Effector memory CD4-positive, alpha-beta T cell (primary cell): ENCODE measurements at regions not wholly inside any gene's neighbourhood (a gene's known extent, or its start where the extent isn't known, plus 50 kb on each side); places are given as distances from the start of the nearest gene placed in this dataset.

ENCODE experiments used
- DNase-seq, 3 donors: peaks; one replicate each; pipeline ENCODE4 v3.0.0-alpha.2; 2020
- H3K27ac ChIP-seq: 2 replicates; pipeline ENCODE4 v1.7.0; 2013; ENCODE audit warnings: mild to moderate bottlenecking, low read length, moderate library complexity; ENCODE audit not compliant: insufficient read depth, poor library complexity, severe bottlenecking
- H3K27me3 ChIP-seq: replicated peaks from 2 replicates; pipeline ENCODE4 v1.7.0; 2013; ENCODE audit warnings: mild to moderate bottlenecking, low read length; ENCODE audit not compliant: insufficient read depth, control insufficient read depth, poor library complexity, severe bottlenecking
- H3K36me3 ChIP-seq: 2 replicates; pipeline ENCODE4 v1.7.0; 2013; ENCODE audit warnings: mild to moderate bottlenecking, low read length, moderate library complexity; ENCODE audit not compliant: control insufficient read depth, insufficient read depth
- H3K4me1 ChIP-seq: 2 replicates; pipeline ENCODE4 v1.7.0; 2013; ENCODE audit warnings: low read length, mild to moderate bottlenecking; ENCODE audit not compliant: control insufficient read depth, insufficient read depth, poor library complexity, severe bottlenecking
- H3K4me3 ChIP-seq: 2 replicates; pipeline ENCODE4 v1.7.0; 2013; ENCODE audit warnings: low read length, low read depth, mild to moderate bottlenecking; ENCODE audit not compliant: insufficient read depth, poor library complexity, severe bottlenecking
- H3K9me3 ChIP-seq: 2 replicates; pipeline ENCODE4 v1.7.0; 2013; ENCODE audit warnings: mild to moderate bottlenecking, low read length, moderate library complexity; ENCODE audit not compliant: control insufficient read depth

- no peak overlapping the region for H3K4me3 ChIP-seq
These were observed 624.2 kb upstream of the ZNF608 start for GRCh38 chr5:125370461-125371205.

GRCh38 chr5:125372694-125373631 lies 626.5 kb upstream of the ZNF608 start:
- Histone ChIP-seq H3K4me1 (no peaks in the 10 kb centered on the region), H3K36me3 (no peaks in the 10 kb centered on the region), H3K9me3 (no peaks in the 10 kb centered on the region), H3K27ac (no peak overlapping the region), H3K27me3 (no peaks in the 10 kb centered on the region), H3K4me3 (no peak overlapping the region)
- no peak for DNase-seq

More at GRCh38 chr5:125370461-125371205, 624.2 kb upstream of the ZNF608 start:
- no peaks in the 10 kb centered on the region for H3K4me1 ChIP-seq
- no peak for DNase-seq
- H3K27ac ChIP-seq: no peak overlapping the region
- no peaks in the 10 kb centered on the region for H3K9me3 ChIP-seq
- H3K27me3 ChIP-seq: no peaks in the 10 kb centered on the region
- no peaks in the 10 kb centered on the region for H3K36me3 ChIP-seq

- no peak overlapping the region for H3K27ac ChIP-seq
- H3K4me1 ChIP-seq: no peaks in the 10 kb centered on the region
- H3K9me3 ChIP-seq: no peaks in the 10 kb centered on the region
- no peak overlapping the region for H3K4me3 ChIP-seq
- no peaks in the 10 kb centered on the region for H3K36me3 ChIP-seq
- no peaks in the 10 kb centered on the region for H3K27me3 ChIP-seq
- DNase-seq: no peak
These were observed 628.7 kb upstream of the ZNF608 start for GRCh38 chr5:125375143-125375542.

- no peaks in the 10 kb centered on the region for H3K4me1 ChIP-seq
- DNase-seq: no peak
- no peak overlapping the region for H3K4me3 ChIP-seq
- H3K27me3 ChIP-seq: no peaks in the 10 kb centered on the region
- H3K27ac ChIP-seq: no peak overlapping the region
- H3K9me3 ChIP-seq: no peaks in the 10 kb centered on the region
- H3K36me3 ChIP-seq: no peaks in the 10 kb centered on the region
These were observed 629.7 kb upstream of the ZNF608 start for GRCh38 chr5:125376059-125376641.

- H3K36me3 ChIP-seq: no peaks in the 10 kb centered on the region
- H3K27ac ChIP-seq: no peak overlapping the region
- H3K4me3 ChIP-seq: no peak overlapping the region
- H3K9me3 ChIP-seq: no peaks in the 10 kb centered on the region
- no peak for DNase-seq
- no peaks in the 10 kb centered on the region for H3K27me3 ChIP-seq
- no peaks in the 10 kb centered on the region for H3K4me1 ChIP-seq
These were observed 630.7 kb upstream of the ZNF608 start for GRCh38 chr5:125377141-125377540.

- H3K27me3 ChIP-seq: no peaks in the 10 kb centered on the region
- no peak for DNase-seq
- H3K4me1 ChIP-seq: no peaks in the 10 kb centered on the region
- no peak overlapping the region for H3K27ac ChIP-seq
- no peaks in the 10 kb centered on the region for H3K9me3 ChIP-seq
- H3K4me3 ChIP-seq: no peak overlapping the region
- H3K36me3 ChIP-seq: no peaks in the 10 kb centered on the region
These were observed 634.9 kb upstream of the ZNF608 start for GRCh38 chr5:125381290-125381689.

- no peaks in the 10 kb centered on the region for H3K36me3 ChIP-seq
- DNase-seq: no peak
- H3K27ac ChIP-seq: no peak overlapping the region
- no peaks in the 10 kb centered on the region for H3K4me1 ChIP-seq
- no peak overlapping the region for H3K4me3 ChIP-seq
- H3K27me3 ChIP-seq: no peaks in the 10 kb centered on the region
- H3K9me3 ChIP-seq: no peaks in the 10 kb centered on the region
These were observed 637.6 kb upstream of the ZNF608 start for GRCh38 chr5:125384071-125384470.

GRCh38 chr5:125390326-125390725 lies 643.9 kb upstream of the ZNF608 start:
- no peaks in the 10 kb centered on the region for H3K9me3 ChIP-seq
- no peak overlapping the region for H3K27ac ChIP-seq
- no peaks in the 10 kb centered on the region for H3K36me3 ChIP-seq
- no peak overlapping the region for H3K4me3 ChIP-seq
- DNase-seq: no peak
- no peaks in the 10 kb centered on the region for H3K4me1 ChIP-seq
- no peaks in the 10 kb centered on the region for H3K27me3 ChIP-seq

- H3K36me3 ChIP-seq: no peaks in the 10 kb centered on the region
- H3K4me3 ChIP-seq: no peak overlapping the region
- no peaks in the 10 kb centered on the region for H3K27me3 ChIP-seq
- no peaks in the 10 kb centered on the region for H3K9me3 ChIP-seq
- DNase-seq: no peak
- no peak overlapping the region for H3K27ac ChIP-seq
- H3K4me1 ChIP-seq: no peaks in the 10 kb centered on the region
These were observed 646.9 kb upstream of the ZNF608 start for GRCh38 chr5:125393221-125393815.
